H9 (cell line): ENCODE measurements at regions not wholly inside any gene's neighbourhood (a gene's known extent, or its start where the extent isn't known, plus 50 kb on each side); places are given as distances from the start of the nearest gene placed in this dataset.

Source experiments
- DNase-seq: peaks from one replicate; pipeline ENCODE4 v3.0.0-alpha.2; 2017
- H2AFZ ChIP-seq: one replicate; pipeline ENCODE4 v1.6.1; 2013; ENCODE audit warnings: mild to moderate bottlenecking, low read length, control low read depth, moderate library complexity
- H2AK5ac ChIP-seq: 2 replicates; pipeline ENCODE4 v1.6.1; 2013; ENCODE audit warnings: low read length, control low read depth, mixed read lengths; ENCODE audit not compliant: insufficient read length
- H2BK120ac ChIP-seq: one replicate; pipeline ENCODE4 v1.6.1; 2013; ENCODE audit warnings: low read depth, mild to moderate bottlenecking, low read length, control low read depth, inconsistent platforms; ENCODE audit not compliant: poor library complexity, severe bottlenecking
- H2BK12ac ChIP-seq: 2 replicates; pipeline ENCODE4 v1.6.1; 2013; ENCODE audit warnings: low read length, control low read depth, mixed read lengths, low read depth; ENCODE audit not compliant: insufficient read length
- H2BK15ac ChIP-seq: 2 replicates; pipeline ENCODE4 v1.6.1; 2013; ENCODE audit warnings: low read depth, low read length, control low read depth
- H2BK20ac ChIP-seq: one replicate; pipeline ENCODE4 v1.6.1; 2013; ENCODE audit warnings: low read depth, mild to moderate bottlenecking, low read length, control low read depth, inconsistent platforms; ENCODE audit not compliant: poor library complexity, severe bottlenecking
- H2BK5ac ChIP-seq: 2 replicates; pipeline ENCODE4 v1.6.1; 2013; ENCODE audit warnings: low read length, control low read depth, mixed read lengths; ENCODE audit not compliant: insufficient read length
- H3K14ac ChIP-seq: 2 replicates; pipeline ENCODE4 v1.6.1; 2013; ENCODE audit warnings: low read length, control low read depth; ENCODE audit not compliant: insufficient read depth
- H3K18ac ChIP-seq: 2 replicates; pipeline ENCODE4 v1.6.1; 2013; ENCODE audit warnings: low read depth, mild to moderate bottlenecking, mixed read lengths, low read length, control low read depth; ENCODE audit not compliant: insufficient read length
- H3K23ac ChIP-seq: 2 replicates; pipeline ENCODE4 v1.6.1; 2013; ENCODE audit warnings: low read length, control low read depth, mixed read lengths, low read depth; ENCODE audit not compliant: insufficient read length
- H3K23me2 ChIP-seq: 2 replicates; pipeline ENCODE4 v1.6.1; 2013; ENCODE audit warnings: low read depth, mild to moderate bottlenecking, mixed read lengths, low read length, control low read depth; ENCODE audit not compliant: insufficient read length, poor library complexity, severe bottlenecking
- H3K27ac ChIP-seq: 2 replicates; pipeline ENCODE4 v1.5.1; 2013; ENCODE audit warnings: low read length, control low read depth, mixed read lengths, low read depth; ENCODE audit not compliant: insufficient read length
- H3K27me3 ChIP-seq: 2 replicates; pipeline ENCODE4 v1.6.1; 2013; ENCODE audit warnings: low read length, control low read depth, inconsistent platforms; ENCODE audit not compliant: insufficient read depth
- H3K4ac ChIP-seq: 2 replicates; pipeline ENCODE4 v1.6.1; 2013; ENCODE audit warnings: low read depth, mild to moderate bottlenecking, control low read depth, inconsistent platforms, low read length, moderate library complexity
- H3K4me1 ChIP-seq: 2 replicates; pipeline ENCODE4 v1.6.1; 2013; ENCODE audit warnings: low read length, control low read depth, inconsistent platforms; ENCODE audit not compliant: insufficient read depth
- H3K4me2 ChIP-seq: 2 replicates; pipeline ENCODE4 v1.6.1; 2013; ENCODE audit warnings: low read length, control low read depth, mixed read lengths; ENCODE audit not compliant: insufficient read length, insufficient read depth
- H3K56ac ChIP-seq: 2 replicates; pipeline ENCODE4 v1.6.1; 2013; ENCODE audit warnings: low read depth, mild to moderate bottlenecking, mixed read lengths, low read length, control low read depth; ENCODE audit not compliant: insufficient read length
- H3K79me1 ChIP-seq: 2 replicates; pipeline ENCODE4 v1.6.1; 2013; ENCODE audit warnings: low read depth, mild to moderate bottlenecking, moderate library complexity, low read length, control low read depth, inconsistent platforms; ENCODE audit not compliant: insufficient read depth, poor library complexity, severe bottlenecking
- H3K79me2 ChIP-seq: 2 replicates; pipeline ENCODE4 v1.6.1; 2013; ENCODE audit warnings: low read length, control low read depth, inconsistent platforms; ENCODE audit not compliant: insufficient read depth
- H3K9ac ChIP-seq: 2 replicates; pipeline ENCODE4 v1.6.1; 2013; ENCODE audit warnings: low read length, control low read depth, mixed read lengths; ENCODE audit not compliant: insufficient read length; ENCODE audit errors: extremely low read depth
- H3K9me3 ChIP-seq: one replicate; pipeline ENCODE4 v1.6.1; 2013; ENCODE audit warnings: low read depth, low read length, inconsistent platforms; ENCODE audit not compliant: control insufficient read depth
- H3T11ph ChIP-seq: one replicate; pipeline ENCODE4 v1.6.1; 2013; ENCODE audit warnings: mild to moderate bottlenecking, low read length, control low read depth, inconsistent platforms
- H4K20me1 ChIP-seq: one replicate; pipeline ENCODE4 v1.6.1; 2013; ENCODE audit not compliant: control insufficient read depth, insufficient read length, insufficient read depth
- H4K5ac ChIP-seq: 2 replicates; pipeline ENCODE4 v1.6.1; 2013; ENCODE audit warnings: low read depth, mild to moderate bottlenecking, mixed read lengths, low read length, control low read depth; ENCODE audit not compliant: insufficient read length
- H4K8ac ChIP-seq: replicated peaks from 2 replicates; pipeline ENCODE4 v1.6.1; 2013; ENCODE audit warnings: low read length, control low read depth, mixed read lengths, low read depth; ENCODE audit not compliant: insufficient read length
- H4K91ac ChIP-seq: 2 replicates; pipeline ENCODE4 v1.6.1; 2013; ENCODE audit warnings: low read depth, mild to moderate bottlenecking, moderate library complexity, mixed read lengths, low read length, control low read depth; ENCODE audit not compliant: insufficient read length
- H3K27ac Mint-ChIP-seq, 3 experiments: 2 replicates in 2 of 3; 3 replicates in 1 of 3; pipeline ENCODE4 v1.8.0; 2020 to 2021; ENCODE audit warnings: mixed read lengths in 3 of 3, mild to moderate bottlenecking in 1 of 3, moderate library complexity in 1 of 3
- H3K27me3 Mint-ChIP-seq: 2 replicates; pipeline ENCODE4 v1.8.0; 2021; ENCODE audit warnings: low read depth, mild to moderate bottlenecking, moderate library complexity, mixed read lengths
- H3K36me3 Mint-ChIP-seq, 3 experiments: 2 replicates in 2 of 3; 3 replicates in 1 of 3; pipeline ENCODE4 v1.8.0; 2020 to 2021; ENCODE audit warnings: low read depth in 3 of 3, mixed read lengths in 3 of 3; ENCODE audit not compliant: insufficient read depth in 1 of 3
- H3K4me1 Mint-ChIP-seq, 2 experiments: 2 replicates each; pipeline ENCODE4 v1.8.0; 2020; ENCODE audit warnings: mixed read lengths in 2 of 2
- H3K4me3 Mint-ChIP-seq, 2 experiments: 2 replicates in 1 of 2; 3 replicates in 1 of 2; pipeline ENCODE4 v1.8.0; 2020 to 2021; ENCODE audit warnings: mild to moderate bottlenecking in 2 of 2, mixed read lengths in 2 of 2, moderate library complexity in 1 of 2
- H3K9me3 Mint-ChIP-seq, 2 experiments: 2 replicates in 1 of 2; 3 replicates in 1 of 2; pipeline ENCODE4 v1.8.0; 2020; ENCODE audit warnings: mild to moderate bottlenecking in 2 of 2, mixed read lengths in 2 of 2, moderate library complexity in 1 of 2
- CTCF ChIP-seq: fragments of 200-600 bp; sonication (generic); conservative IDR thresholded peaks from 3 replicates; pipeline ENCODE4 v1.8.0; 2021; ENCODE audit warnings: antibody characterized with exemption, mild to moderate bottlenecking
- WGBS: extraction: QIAGEN DNeasy Blood & Tissue Kit; methylation state at CpG from one replicate; pipeline ENCODE4 v1.1.7; 2013; ENCODE audit warnings: missing lambda C conversion rate, low lambda C conversion rate, mixed read lengths; ENCODE audit not compliant: insufficient read length; ENCODE audit errors: extremely low coverage; 5-methylcytosine and 5-hydroxymethylcytosine counted together

- no peaks in the 10 kb centered on the region for H3K79me1 ChIP-seq
- H3K23ac ChIP-seq = no peak overlapping the region
- WGBS = no CpG with 5 or more reads among the region's 1 CpG
- H3T11ph ChIP-seq = no peak overlapping the region
- no peak overlapping the region for H4K91ac ChIP-seq
- Mint-ChIP-seq H3K4me3 (no peak overlapping the region), H3K9me3 (no peaks in the 10 kb centered on the region), H3K36me3 (no peaks in the 10 kb centered on the region), H3K27ac (no peak overlapping the region), H3K27me3 (no peaks in the 10 kb centered on the region), H3K4me1 (no peaks in the 10 kb centered on the region)
- H3K56ac ChIP-seq = no peak overlapping the region
- H3K9ac ChIP-seq = no peak overlapping the region
- no peak overlapping the region for H3K4me2 ChIP-seq
- no peaks in the 10 kb centered on the region for H3K9me3 ChIP-seq
- H2BK20ac ChIP-seq = no peak overlapping the region
- no peak overlapping the region for H3K27ac ChIP-seq
- H3K4ac ChIP-seq = no peak overlapping the region
- no peaks in the 10 kb centered on the region for H3K23me2 ChIP-seq
- no peak for TF ChIP-seq CTCF
- no peaks in the 10 kb centered on the region for H3K79me2 ChIP-seq
- no peak overlapping the region for H2AFZ ChIP-seq
- no peak overlapping the region for H4K5ac ChIP-seq
- no peak overlapping the region for H2BK12ac ChIP-seq
- H2BK120ac ChIP-seq = no peak overlapping the region
- no peak overlapping the region for H2AK5ac ChIP-seq
- H3K27me3 ChIP-seq = no peaks in the 10 kb centered on the region
- DNase-seq = no peak
- H3K14ac ChIP-seq = no peak overlapping the region
- no peaks in the 10 kb centered on the region for H4K20me1 ChIP-seq
- no peak overlapping the region for H2BK5ac ChIP-seq
- no peak overlapping the region for H2BK15ac ChIP-seq
- H3K18ac ChIP-seq = no peak overlapping the region
- no peak overlapping the region for H4K8ac ChIP-seq
- H3K4me1 ChIP-seq = no peaks in the 10 kb centered on the region
These were observed 1042.0 kb upstream of the B3GALT2 start for GRCh38 chr1:194228427-194228826.
